Loucy (cell line): ENCODE measurements at regions not wholly inside any gene's neighbourhood (a gene's known extent, or its start where the extent isn't known, plus 50 kb on each side); places are given as distances from the start of the nearest gene placed in this dataset.

Experiments used
- CTCF ChIP-seq: fragments of 200-600 bp; sonication (generic); conservative IDR thresholded peaks from 2 replicates; pipeline ENCODE4 v1.5.1; 2014; ENCODE audit warnings: mild to moderate bottlenecking, antibody characterized with exemption, low read length
- EZH2phosphoT487 ChIP-seq: fragments of 200-600 bp; IDR thresholded peaks from 2 replicates; pipeline ENCODE4 v1.6.1; 2018; ENCODE audit warnings: antibody characterized with exemption, mild to moderate bottlenecking, moderate library complexity, borderline replicate concordance

- TF ChIP-seq CTCF (no peak), EZH2phosphoT487 (no peak)
These were observed 69.6 kb upstream of the SHISAL1 start for GRCh38 chr22:44382116-44383038.
